Calu3 (cell line): ENCODE measurements at regions not wholly inside any gene's neighbourhood (a gene's known extent, or its start where the extent isn't known, plus 50 kb on each side); places are given as distances from the start of the nearest gene placed in this dataset.

ENCODE experiments used
- BruUV-seq: library from RNA; stranded (reverse); fragments of 400-500 nt; replicated peaks from 2 replicates; lab custom pipeline; 2021; lab: Mats Ljungman, UMichigan
- CTCF ChIA-PET: fragments of 300-600 bp; sonication (Branson Sonifier 250); formaldehyde crosslinking; loops from one replicate; lab custom pipeline; 2022; ENCODE audit warnings: antibody characterized with exemption; lab: Charles Lee
- DNase-seq: peaks from one replicate; pipeline ENCODE4 v3.0.0; 2022
- H3K27ac Mint-ChIP-seq: one replicate; pipeline ENCODE4 v1.8.0; 2022; ENCODE audit warnings: mixed read lengths; ENCODE audit not compliant: unreplicated experiment
- H3K27me3 Mint-ChIP-seq: one replicate; pipeline ENCODE4 v1.8.0; 2022; ENCODE audit warnings: mixed read lengths; ENCODE audit not compliant: unreplicated experiment
- H3K36me3 Mint-ChIP-seq: one replicate; pipeline ENCODE4 v1.8.0; 2022; ENCODE audit warnings: mild to moderate bottlenecking, moderate library complexity, mixed read lengths; ENCODE audit not compliant: insufficient read depth, unreplicated experiment
- H3K4me1 Mint-ChIP-seq: one replicate; pipeline ENCODE4 v1.8.0; 2022; ENCODE audit warnings: mild to moderate bottlenecking, low read depth, mixed read lengths; ENCODE audit not compliant: unreplicated experiment
- H3K4me3 Mint-ChIP-seq: one replicate; pipeline ENCODE4 v1.8.0; 2022; ENCODE audit warnings: mild to moderate bottlenecking, low read depth, moderate library complexity, mixed read lengths; ENCODE audit not compliant: unreplicated experiment
- H3K9me3 Mint-ChIP-seq: one replicate; pipeline ENCODE4 v1.8.0; 2022; ENCODE audit warnings: low read depth, mixed read lengths; ENCODE audit not compliant: unreplicated experiment
- intact Hi-C: fragments of 100-400 bp; cut with micrococcal nuclease; formaldehyde crosslinking; loops from one replicate; pipeline ENCODE4 v1.10.0; 2022; ENCODE audit not compliant: unreplicated experiment
- TF ChIP-seq, protein P1 (sequence below): fragments of 200-600 bp; IDR thresholded peaks from one replicate; pipeline ENCODE4 v1.8.0; 2022; ENCODE audit warnings: antibody characterized with exemption; ENCODE audit not compliant: unreplicated experiment

DNA sequence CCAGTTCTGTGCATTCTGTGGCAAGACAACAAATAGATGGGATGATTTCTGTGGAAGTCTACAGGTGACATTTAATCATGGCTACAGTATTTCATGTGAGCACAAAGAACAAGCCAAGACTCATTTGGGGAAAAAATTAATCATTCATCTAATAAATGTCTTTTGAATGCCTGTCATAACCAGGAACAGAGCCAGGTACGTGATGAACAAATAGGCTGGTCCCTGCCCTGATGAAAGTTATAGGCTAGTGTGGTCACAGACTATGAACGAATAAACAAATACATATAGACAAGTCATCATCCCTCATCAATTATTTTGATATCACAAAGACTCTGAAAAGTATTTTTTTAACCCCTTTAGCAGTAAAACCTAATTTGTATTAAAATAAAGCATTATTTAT is 226.4 kb upstream of the RRP15 start:
- TF ChIP-seq, protein P1, sequence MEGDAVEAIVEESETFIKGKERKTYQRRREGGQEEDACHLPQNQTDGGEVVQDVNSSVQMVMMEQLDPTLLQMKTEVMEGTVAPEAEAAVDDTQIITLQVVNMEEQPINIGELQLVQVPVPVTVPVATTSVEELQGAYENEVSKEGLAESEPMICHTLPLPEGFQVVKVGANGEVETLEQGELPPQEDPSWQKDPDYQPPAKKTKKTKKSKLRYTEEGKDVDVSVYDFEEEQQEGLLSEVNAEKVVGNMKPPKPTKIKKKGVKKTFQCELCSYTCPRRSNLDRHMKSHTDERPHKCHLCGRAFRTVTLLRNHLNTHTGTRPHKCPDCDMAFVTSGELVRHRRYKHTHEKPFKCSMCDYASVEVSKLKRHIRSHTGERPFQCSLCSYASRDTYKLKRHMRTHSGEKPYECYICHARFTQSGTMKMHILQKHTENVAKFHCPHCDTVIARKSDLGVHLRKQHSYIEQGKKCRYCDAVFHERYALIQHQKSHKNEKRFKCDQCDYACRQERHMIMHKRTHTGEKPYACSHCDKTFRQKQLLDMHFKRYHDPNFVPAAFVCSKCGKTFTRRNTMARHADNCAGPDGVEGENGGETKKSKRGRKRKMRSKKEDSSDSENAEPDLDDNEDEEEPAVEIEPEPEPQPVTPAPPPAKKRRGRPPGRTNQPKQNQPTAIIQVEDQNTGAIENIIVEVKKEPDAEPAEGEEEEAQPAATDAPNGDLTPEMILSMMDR, result no peak
- intact Hi-C loops, result no loop called here
- Mint-ChIP-seq H3K36me3 (no peaks in the 10 kb centered on the region), H3K4me1 (no peaks in the 10 kb centered on the region), H3K9me3 (no peaks in the 10 kb centered on the region), H3K4me3 (no peak overlapping the region), H3K27ac (no peak overlapping the region), H3K27me3 (no peaks in the 10 kb centered on the region)
- DNase-seq, result no peak
- CTCF ChIA-PET, result no interaction called here
- BruUV-seq, result no TSS peak

DNA sequence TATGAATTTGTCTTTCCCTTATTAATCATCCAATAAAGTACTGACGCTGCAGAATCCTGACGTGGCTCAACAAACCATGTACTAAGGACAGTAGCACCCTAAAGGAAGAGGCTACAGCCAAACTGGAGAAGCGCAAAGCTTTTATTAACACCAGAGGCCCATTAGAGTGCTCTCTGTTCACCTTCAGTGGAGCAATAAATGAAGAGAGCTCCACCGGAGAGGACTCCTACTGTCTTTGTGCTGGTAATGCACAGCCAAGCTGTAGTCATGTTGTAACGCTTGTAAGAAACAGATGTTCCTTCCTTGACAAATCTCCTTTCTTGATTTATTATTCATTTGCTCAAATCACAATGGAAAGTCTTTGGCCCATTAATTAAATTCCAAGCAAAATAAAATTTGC is 220.7 kb upstream of the RRP15 start:
- CTCF ChIA-PET, result no interaction called here
- intact Hi-C loops, result no loop called here
- no peaks in the 10 kb centered on the region for H3K27me3 Mint-ChIP-seq
- H3K36me3 Mint-ChIP-seq, result no peaks in the 10 kb centered on the region
- H3K4me1 Mint-ChIP-seq, result no peaks in the 10 kb centered on the region
- peaks cover 2% of the 10 kb centered on the region for H3K9me3 Mint-ChIP-seq
- BruUV-seq, result no TSS peak
- H3K4me3 Mint-ChIP-seq, result no peak overlapping the region
- DNase-seq, result no peak
- H3K27ac Mint-ChIP-seq, result no peak overlapping the region
- TF ChIP-seq, protein P1, result no peak

DNA sequence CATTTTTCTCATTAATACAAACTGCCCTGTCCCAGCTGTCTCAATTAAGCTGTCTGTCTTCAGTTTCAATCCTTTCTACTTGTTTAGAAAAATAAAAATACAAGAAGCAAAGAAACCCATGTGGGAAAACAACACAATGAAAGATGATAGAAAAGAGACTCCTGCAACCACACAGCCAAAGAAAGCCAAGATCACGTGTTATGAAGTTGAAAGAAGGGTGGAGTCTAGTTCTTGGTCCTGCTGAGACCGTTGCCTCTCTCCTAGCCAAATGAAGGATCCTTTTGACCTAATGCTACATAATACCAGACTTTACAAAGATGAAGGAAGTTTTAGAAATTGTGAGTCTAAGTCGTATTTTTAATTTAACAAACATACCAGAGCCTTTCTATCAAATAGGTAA is 218.8 kb upstream of the RRP15 start:
- H3K27ac Mint-ChIP-seq, result no peak overlapping the region
- H3K9me3 Mint-ChIP-seq, result peaks cover 5% of the 10 kb centered on the region
- DNase-seq, result no peak
- no peak overlapping the region for H3K4me3 Mint-ChIP-seq
- no peaks in the 10 kb centered on the region for H3K4me1 Mint-ChIP-seq
- intact Hi-C loops, result no loop called here
- CTCF ChIA-PET, result no interaction called here
- TF ChIP-seq, protein P1, result no peak
- no peaks in the 10 kb centered on the region for H3K36me3 Mint-ChIP-seq
- BruUV-seq, result no TSS peak
- H3K27me3 Mint-ChIP-seq, result no peaks in the 10 kb centered on the region

DNA sequence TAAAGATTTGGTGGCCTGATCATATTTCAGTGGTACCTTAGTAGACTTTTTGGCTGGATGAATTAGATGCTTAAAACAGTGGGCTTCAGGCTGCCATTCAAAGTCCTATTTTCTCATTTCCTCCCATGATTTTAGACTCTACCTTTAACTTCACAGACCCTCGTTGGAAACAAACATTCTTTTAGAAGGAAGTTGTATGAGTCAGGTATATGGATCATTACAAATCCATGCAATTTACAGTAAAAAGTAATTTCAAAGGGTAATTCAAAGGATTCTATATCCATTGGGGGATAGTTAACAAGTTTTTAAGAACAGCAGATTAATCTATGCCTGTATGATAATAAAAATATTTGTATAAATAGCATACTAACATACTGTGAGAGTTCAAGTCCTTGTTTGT is 216.9 kb upstream of the RRP15 start:
- intact Hi-C loops, result no loop called here
- no peak for DNase-seq
- BruUV-seq, result no TSS peak
- H3K9me3 Mint-ChIP-seq, result peaks cover 5% of the 10 kb centered on the region
- TF ChIP-seq, protein P1, result no peak
- no peaks in the 10 kb centered on the region for H3K36me3 Mint-ChIP-seq
- CTCF ChIA-PET, result no interaction called here
- no peaks in the 10 kb centered on the region for H3K4me1 Mint-ChIP-seq
- H3K27me3 Mint-ChIP-seq, result no peaks in the 10 kb centered on the region
- no peak overlapping the region for H3K27ac Mint-ChIP-seq
- no peak overlapping the region for H3K4me3 Mint-ChIP-seq
